ENCODE measurements at regions not wholly inside any gene's neighbourhood (a gene's known extent, or its start where the extent isn't known, plus 50 kb on each side); places are given as distances from the start of the nearest gene placed in this dataset.

GRCh38 chr2:239500574-239501550, 100.0 kb upstream of the HDAC4 start:
- no peak for DNase-seq

DNA sequence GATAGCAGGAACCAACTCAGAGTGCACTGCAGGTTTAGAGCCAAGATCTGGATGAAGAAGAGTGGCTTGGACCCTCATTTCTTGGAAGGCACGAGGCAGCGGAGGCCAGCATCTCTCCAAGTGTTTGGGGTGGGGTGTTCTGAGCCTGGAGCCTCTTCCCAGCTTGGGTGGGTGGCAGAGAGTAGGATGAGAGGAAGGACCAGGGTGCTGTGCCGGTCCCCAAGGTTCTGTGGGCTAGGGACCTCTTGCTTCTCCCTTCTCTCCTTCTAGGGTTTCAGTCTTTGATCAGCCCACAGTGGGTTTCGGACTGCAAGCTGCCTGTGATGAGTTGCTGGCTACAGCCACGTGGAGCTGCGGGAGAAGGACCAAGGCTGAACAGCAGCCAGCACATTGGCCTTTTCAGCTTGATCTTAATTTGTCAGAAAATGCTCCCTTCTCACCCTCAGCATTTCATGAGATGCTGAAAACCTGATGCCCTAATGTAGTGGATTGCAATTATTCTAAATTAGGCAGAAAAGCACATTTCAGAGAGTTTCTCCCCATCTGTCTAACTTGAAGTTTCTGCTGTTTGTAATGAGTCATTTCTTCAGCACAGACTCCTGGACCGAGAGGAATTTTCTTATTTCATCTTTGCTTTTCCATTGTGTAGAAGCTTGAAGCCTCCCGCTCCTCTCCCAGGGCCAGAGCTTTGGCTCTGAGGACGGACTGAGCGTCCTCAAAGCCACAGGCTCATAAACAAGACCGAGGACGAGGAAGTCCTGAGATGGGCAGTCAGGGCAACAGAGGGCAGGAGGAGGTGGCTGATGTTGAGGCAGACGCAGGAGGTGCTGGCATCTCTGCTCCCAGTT, 99.1 kb upstream of the HDAC4 start:
- DNase-seq, result no peak

DNA sequence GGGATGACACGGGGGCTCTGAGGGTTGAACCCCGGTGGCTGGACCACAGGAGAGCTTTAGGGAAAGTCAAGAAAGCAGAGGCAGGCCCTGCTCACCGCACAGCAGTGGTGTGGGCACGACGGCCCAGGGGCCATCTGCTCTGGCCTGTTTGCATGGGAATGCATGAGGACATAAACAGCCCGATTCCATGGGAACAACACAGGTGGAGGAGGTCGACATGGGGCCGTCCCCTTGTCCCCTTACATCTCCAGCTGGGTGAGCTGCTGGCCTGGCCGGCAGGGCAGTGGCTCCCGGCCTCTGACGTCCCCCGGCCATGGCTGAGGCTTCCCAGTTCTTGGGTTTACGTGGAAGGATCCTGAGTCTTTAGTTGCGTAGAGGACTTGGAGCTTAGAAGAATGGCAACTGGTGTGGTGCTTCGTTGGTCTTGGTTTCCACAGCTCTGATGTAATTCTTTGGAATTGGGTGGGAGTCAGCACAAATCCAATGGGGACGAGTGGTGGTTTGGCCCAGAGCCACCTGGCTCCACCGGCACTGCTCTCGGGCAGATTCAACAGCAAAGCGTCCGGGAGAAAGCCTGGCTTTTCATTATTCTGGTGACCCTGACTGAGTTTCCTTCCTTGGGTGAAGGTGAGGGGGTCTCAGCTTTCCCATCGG, 98.3 kb upstream of the HDAC4 start:
- no peak for DNase-seq

DNA sequence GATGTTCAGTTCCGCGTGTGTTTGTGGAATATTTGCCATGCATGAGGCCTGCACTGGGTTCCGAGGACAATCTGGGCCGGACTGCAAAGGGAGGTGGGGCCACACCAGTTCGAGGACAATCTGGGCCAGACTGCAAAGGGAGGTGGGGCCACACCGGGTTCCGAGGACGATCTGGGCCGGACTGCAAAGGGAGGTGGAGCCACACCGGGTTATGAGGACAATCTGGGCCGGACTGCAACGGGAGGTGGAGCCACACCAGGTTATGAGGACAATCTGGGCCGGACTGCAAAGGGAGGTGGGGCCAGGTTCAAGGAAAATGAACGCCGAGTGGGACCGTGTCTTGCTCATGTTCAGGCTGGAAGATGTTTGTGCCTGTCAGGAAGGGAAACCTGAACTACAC, 97.8 kb upstream of the HDAC4 start:
- no peak for DNase-seq

DNA sequence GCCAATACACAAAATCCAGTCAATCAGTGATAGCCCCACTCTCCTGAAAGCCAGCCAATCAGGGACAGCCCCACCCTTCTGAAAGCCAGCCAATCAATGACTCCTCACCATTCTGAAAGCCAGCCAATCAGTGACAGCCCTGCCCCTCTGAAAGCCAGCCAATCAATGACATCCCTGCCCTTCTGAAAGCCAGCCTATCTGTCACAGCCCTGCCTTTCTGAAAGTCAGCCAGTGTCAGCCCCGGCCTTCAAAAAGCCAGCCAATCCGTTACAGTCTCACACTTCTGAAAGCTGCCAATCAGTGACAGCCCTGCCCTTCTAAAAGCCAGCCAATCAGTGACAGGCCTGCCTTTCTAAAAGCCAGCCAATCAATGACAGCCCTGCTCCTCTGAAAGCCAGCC, 95.9 kb upstream of the HDAC4 start:
- no peak for DNase-seq

- DNase-seq, result no peak
Measured at GRCh38 chr2:239495791-239496233, 95.0 kb upstream of the HDAC4 start.

GRCh38 chr2:239495175-239495574, 94.4 kb upstream of the HDAC4 start:
- no peak for DNase-seq

- DNase-seq, result no peak
Measured at GRCh38 chr2:239494578-239494977, 93.8 kb upstream of the HDAC4 start.

DNA sequence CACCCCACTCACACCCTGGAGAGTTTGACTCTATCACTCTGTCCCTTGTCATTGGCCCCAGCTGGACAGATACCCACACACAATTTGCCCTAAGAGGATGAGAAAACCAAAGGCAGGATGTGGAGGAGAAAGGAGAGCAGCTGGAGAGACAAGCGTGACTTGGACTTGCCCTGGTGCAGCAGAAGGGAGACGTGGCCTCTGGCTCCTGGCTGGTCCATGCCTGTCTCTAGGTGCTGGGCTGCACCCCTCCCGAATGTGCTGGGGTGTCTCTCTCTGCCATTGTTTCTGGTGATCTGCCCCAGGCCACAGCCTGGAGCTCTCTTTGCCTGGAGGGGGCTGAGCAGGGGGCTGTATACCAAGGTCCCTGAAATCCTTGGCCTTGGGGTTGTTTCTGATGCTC, 88.7 kb upstream of the HDAC4 start:
- no peak for DNase-seq

GRCh38 chr2:239488125-239488524, 87.3 kb upstream of the HDAC4 start:
- no peak for DNase-seq

DNA sequence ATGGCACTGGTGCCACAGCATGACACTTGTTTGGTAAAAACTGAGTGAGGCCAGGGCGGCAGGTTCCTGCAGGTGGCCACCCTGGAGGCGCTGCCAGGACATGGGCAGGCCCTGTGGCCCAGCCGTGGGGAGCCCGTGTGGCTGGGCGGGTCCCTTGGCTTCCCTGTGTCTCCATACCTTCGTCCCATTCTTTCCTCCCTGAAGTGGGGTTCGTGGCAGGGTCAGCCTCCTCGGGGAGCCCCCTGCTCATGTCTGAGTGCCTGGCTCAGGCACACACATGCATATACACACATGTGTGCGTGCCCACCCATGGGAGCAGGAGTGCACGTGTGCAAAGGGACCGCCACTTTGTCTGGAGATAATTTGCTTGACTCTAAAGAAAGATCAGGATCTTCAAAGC, 86.5 kb upstream of the HDAC4 start:
- DNase-seq, result no peak

DNA sequence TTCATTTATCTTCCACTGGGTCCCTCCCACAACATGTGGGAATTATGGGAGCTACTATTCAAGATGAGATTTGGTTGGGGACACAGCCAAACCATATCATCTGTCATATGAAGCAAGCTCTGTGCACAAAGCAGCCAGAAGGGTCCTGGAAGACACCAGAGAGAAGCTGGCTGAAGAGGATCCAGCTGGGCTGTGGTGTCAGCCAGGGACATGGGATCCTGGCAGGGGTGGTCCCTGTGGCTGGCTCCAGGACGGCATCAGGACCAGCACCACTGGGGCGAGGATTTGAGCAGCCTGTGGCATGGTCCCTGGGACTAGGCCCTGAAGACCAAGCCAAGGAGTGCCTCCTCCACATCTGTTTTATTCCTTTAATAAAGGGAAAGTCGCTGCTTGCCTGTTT, 84.8 kb upstream of the HDAC4 start:
- DNase-seq, result no peak

GRCh38 chr2:239484571-239485355, 83.9 kb upstream of the HDAC4 start:
- no peak for DNase-seq

- DNase-seq, result no peak
Measured at GRCh38 chr2:239482778-239483712, 82.2 kb upstream of the HDAC4 start.

DNA sequence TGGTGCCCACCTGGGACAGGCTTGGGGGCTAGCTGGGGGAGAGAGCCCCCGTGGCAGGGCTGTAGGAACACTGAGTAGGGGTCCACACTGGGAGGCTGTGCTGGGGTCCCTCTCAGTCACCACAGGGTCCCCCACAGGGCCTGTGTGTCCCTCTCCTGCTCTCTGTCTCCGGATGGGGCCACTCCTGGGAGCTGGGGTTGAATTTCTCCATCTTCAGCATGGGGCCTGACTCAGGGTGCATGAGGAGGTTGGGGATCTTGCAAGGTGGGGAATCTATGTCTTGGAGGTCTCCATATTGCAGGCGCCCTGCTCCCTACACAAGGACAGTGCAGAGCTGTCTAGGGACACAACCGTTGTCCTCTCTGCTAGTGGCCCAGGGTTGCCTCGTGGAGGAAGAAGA, 78.7 kb upstream of the HDAC4 start:
- DNase-seq, result no peak

- DNase-seq, result no peak
Measured at GRCh38 chr2:239477591-239477990, 76.8 kb upstream of the HDAC4 start.

DNA sequence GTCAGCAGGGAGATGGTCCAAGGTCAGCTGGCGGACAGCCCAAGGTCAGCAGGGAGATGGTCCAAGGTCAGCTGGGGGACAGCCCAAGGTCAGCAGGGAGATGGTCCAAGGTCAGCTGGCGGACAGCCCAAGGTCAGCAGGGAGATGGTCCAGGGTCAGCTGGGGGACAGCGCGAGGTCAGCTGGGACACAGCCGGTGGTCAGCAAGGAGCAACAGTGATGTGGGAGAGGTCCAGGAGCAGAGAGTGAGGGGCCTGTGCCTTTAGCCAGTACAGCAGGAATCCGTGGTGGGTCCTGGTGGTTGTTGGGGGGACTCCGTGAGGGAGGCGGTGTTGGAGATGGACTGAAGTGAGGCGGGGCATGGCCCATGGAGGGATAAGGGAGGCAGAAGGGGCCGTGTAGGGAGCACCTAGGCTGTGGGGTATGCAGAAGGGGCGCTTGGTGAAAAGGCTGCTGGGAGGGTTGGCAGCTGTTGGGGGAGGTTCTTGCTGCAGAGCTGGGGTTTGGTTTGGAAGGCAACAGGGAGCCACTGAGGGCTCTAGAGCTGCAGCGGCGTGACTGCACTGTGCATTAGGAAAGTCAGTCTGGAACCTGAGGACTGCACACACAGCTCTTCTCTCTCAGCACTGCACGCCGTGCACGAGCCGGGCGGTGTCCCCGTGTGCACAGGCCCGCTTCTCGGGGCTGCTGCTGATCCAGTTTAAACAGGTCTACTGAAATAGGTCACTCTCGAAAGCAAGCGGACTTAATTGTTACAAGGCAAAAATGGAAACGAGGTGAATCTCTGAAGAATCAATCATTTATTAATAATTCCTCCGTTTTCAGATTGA, 76.2 kb upstream of the HDAC4 start:
- DNase-seq, result no peak

GRCh38 chr2:239476029-239476756, 75.4 kb upstream of the HDAC4 start:
- DNase-seq, result no peak

DNA sequence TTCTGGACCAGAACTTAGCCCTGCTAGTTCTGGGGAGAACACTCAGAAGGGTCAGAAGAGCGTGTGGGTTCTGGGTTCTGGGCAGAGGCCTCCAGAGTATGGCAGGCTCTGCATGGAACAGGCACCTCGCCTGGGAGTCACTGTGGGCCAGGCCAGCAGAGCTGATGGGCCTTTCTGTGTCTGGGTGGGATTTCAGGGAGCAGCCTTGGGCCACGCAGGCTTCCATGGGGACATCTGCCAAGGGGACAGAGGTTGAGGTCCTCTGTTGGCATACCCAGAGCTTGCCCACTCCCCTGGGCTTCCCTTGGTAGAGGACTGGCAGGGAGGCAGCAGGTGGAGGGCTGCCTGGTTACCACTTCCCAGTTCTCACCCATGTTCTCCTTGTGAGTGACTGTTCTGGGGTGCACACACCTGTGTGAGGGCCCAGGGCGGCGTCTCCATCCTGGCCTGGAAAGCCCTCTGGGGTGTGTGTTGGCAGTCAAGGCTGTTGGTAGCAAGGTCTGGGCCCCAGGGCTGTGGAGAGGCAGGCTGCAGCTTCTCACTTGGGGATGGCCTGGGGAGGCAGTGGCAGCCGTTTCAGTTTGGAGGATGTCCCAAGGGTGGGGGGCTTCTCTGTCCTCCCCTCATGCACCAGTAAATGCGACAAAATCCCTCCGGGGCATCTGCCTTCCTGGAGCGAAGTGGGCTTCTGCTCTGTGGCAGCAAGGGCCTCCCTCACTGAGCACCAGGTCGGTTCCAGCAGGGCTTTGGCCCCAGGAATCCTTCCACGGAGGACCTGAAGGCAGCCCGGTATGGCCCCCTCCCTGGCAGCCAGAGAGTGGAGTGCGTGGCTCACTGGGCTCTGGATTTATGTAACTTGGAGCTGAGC, 74.6 kb upstream of the HDAC4 start:
- no peak for DNase-seq
